GM12864 (cell line): ENCODE measurements at regions not wholly inside any gene's neighbourhood (a gene's known extent, or its start where the extent isn't known, plus 50 kb on each side); places are given as distances from the start of the nearest gene placed in this dataset.
"Not testable (repeated sequence)": the region's sequence is repeated elsewhere in the genome, so short reads cannot be mapped to it uniquely, and the experiment has no call there.

ENCODE experiments used
- DNase-seq: peaks from one replicate; pipeline ENCODE4 v3.0.0-alpha.2; 2011; ENCODE audit warnings: low read depth
- H3K4me3 ChIP-seq: 2 replicates; pipeline ENCODE4 v1.5.1; 2011; ENCODE audit warnings: mild to moderate bottlenecking, low read depth, low read length, control low read depth
- TF ChIP-seq, protein P1 (sequence below): IDR thresholded peaks from 2 replicates; pipeline ENCODE4 v1.5.1; 2011; ENCODE audit warnings: low read depth, mild to moderate bottlenecking, moderate library complexity, low read length, control low read depth, inconsistent platforms; ENCODE audit errors: missing control alignments

DNA sequence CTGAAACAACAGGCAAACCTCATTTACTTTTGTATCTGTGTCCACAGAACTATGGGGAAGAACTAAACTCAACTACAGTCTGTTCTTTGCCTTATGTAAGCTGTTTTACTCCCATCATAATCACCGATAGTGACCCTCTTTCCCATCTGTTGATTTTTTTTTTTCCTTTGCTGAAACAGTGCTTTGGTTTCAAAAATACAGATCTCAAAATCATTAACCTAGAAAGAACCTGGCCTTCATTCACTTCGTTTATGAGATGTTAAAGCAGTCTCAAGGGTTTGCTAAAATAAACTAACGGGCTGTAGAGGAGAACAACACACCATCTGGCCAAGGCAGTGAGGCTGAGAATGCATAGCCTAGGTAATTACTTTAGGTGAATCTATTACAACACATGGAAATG is 706.6 kb upstream of the ZNF608 start:
- TF ChIP-seq, protein P1, sequence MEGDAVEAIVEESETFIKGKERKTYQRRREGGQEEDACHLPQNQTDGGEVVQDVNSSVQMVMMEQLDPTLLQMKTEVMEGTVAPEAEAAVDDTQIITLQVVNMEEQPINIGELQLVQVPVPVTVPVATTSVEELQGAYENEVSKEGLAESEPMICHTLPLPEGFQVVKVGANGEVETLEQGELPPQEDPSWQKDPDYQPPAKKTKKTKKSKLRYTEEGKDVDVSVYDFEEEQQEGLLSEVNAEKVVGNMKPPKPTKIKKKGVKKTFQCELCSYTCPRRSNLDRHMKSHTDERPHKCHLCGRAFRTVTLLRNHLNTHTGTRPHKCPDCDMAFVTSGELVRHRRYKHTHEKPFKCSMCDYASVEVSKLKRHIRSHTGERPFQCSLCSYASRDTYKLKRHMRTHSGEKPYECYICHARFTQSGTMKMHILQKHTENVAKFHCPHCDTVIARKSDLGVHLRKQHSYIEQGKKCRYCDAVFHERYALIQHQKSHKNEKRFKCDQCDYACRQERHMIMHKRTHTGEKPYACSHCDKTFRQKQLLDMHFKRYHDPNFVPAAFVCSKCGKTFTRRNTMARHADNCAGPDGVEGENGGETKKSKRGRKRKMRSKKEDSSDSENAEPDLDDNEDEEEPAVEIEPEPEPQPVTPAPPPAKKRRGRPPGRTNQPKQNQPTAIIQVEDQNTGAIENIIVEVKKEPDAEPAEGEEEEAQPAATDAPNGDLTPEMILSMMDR: no peak
- H3K4me3 ChIP-seq: no peak overlapping the region
- no peak for DNase-seq

DNA sequence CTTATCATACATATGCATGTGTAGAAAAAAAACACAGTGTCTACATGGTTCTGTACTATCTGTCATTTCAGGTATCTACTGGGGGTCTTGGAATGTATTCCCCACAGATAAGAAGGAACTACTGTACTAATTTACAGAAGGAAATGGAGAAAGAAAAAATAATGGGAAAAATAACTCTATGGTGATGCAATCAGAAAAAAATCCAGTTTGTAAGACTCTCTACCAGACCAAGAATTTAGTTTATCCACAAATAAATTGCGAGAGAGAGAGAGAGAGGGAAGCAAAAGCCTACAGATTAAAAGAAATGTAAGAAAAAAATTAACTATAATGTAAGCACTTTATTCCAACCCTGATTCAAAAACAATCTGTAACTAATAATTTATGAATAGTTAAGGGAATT is 708.6 kb upstream of the ZNF608 start:
- TF ChIP-seq, protein P1: no peak
- DNase-seq: no peak
- H3K4me3 ChIP-seq: no peak overlapping the region

DNA sequence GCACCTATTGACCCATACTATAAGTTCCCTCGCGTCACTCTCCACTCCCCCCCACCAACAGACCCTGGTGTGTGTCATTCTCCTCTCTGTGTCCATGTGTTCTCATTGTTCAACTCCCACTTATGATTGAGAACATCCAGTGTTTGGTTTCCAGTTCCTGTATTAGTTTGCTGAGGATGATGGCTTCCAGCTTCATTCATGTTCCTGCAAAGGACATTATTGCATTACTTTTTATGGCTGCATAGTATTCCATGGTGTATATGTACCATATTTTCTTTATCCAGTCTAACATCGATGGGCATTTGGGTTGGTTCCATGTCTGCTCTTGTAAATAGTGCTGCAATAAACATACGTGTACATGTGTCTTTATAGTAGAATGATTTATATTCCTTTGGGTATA is 709.6 kb upstream of the ZNF608 start:
- H3K4me3 ChIP-seq, DNase-seq: not testable (repeated sequence)

GRCh38 chr5:125457617-125458016 is 711.2 kb upstream of the ZNF608 start:
- no peak overlapping the region for H3K4me3 ChIP-seq
- no peak for DNase-seq
- TF ChIP-seq, protein P1: no peak

DNA sequence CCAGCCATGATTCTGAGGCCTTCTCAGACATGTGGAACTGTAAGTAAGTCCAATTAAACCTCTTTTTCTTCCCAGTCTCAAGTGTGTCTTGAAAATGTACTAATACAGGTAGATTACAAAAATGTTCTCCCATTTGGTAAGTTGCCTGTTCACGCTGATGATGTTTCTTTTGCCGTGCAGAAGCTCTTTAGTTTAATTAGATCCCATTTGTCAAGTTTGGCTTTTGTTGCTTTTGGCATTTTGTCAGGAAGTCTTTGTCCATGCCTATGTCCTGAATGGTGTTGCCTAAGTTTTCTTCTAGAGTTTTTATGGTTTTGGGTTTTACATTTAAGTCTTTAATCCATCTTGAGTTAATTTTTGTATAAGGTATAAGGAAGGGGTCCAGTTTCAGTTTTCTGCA is 712.5 kb upstream of the ZNF608 start:
- not testable (repeated sequence) for H3K4me3 ChIP-seq, DNase-seq

DNA sequence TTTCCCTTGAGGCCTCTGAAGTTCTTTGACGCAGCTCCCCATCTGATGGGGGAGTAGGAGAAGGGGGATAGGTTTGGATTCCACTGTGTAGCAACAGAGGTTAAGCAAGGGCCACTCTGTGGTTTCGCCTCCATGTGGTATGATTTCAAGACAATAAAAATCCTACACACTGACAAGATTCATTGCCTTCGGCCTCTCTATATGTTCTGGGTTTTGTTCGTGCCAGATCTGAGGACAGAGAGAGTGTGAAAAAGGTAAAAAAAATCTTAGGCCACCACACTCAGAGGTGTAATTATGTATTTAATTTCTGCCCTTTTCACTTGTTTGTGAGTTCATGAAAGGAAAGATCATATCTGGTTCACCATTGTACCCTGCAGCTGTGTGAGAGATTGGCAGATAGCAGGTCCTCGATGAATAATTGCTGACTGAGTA is 715.2 kb upstream of the ZNF608 start:
- H3K4me3 ChIP-seq: no peak overlapping the region
- TF ChIP-seq, protein P1: no peak
- no peak for DNase-seq

GRCh38 chr5:125463466-125464092 is 717.1 kb upstream of the ZNF608 start:
- TF ChIP-seq, protein P1: no peak
- no peak for DNase-seq
- H3K4me3 ChIP-seq: no peak overlapping the region

GRCh38 chr5:125464847-125465432 is 718.5 kb upstream of the ZNF608 start:
- TF ChIP-seq, protein P1: no peak
- no peak overlapping the region for H3K4me3 ChIP-seq
- DNase-seq: no peak
